ENCODE measurements at regions not wholly inside any gene's neighbourhood (a gene's known extent, or its start where the extent isn't known, plus 50 kb on each side); places are given as distances from the start of the nearest gene placed in this dataset.

DNA sequence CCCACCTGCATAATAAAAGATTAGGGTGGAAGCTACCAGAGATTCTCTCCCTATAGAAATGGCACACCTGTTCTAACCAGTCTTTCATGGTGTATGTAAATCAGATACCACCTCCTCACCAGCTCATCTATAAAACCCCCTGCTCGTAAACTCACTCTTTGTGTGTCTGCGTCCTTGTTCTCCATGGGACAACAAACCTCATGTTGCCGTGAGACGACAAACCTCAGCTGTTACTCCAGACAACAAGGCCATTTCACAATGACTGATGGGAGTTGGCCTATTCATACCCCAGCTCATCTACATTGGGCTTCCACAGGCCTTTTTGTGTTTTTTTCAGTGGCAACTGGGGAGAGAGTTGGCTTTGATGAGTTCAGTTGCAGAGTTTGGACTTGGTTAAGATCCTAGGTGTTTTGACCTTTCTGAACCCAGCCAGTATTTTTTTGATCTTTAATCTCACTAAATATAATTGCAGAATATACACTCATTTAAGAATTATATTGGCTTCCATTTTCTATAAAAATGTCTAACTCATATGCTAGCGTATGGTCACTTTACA lies 96.6 kb upstream of the LRIG1 start:
- TF ChIP-seq SUZ12 (IDR thresholded peaks at IDR 0.05; ENCODE audit: extremely low read depth, insufficient read depth, insufficient read length) (no peak), ZNF274 (IDR thresholded peaks at IDR 0.05; ENCODE audit: low read depth, low read length) (no peak), YY1 (IDR thresholded peaks at IDR 0.05; ENCODE audit: insufficient read depth, insufficient read length) (no peak)
